Limb (tissue), 2 donors: ENCODE measurements at regions not wholly inside any gene's neighbourhood (a gene's known extent, or its start where the extent isn't known, plus 50 kb on each side); places are given as distances from the start of the nearest gene placed in this dataset.
"Not testable (repeated sequence)": the region's sequence is repeated elsewhere in the genome, so short reads cannot be mapped to it uniquely, and the experiment has no call there.

Source experiments
- DNase-seq, 2 donors: peaks; one replicate each; pipeline ENCODE4 v3.0.0-alpha.2; 2016; ENCODE audit errors: extremely low spot score in 2 of 2

GRCh38 chr16:80915079-80915450, 91.6 kb downstream of the CMC2 start:
- no peak for DNase-seq

- DNase-seq: no peak
These were observed 92.2 kb downstream of the CMC2 start for GRCh38 chr16:80914379-80915078.

- no peak for DNase-seq
These were observed 93.3 kb downstream of the CMC2 start for GRCh38 chr16:80913397-80913796.

GRCh38 chr16:80912651-80913050, 94.0 kb downstream of the CMC2 start:
- no peak for DNase-seq

GRCh38 chr16:80910434-80910833, 96.3 kb downstream of the CMC2 start:
- no peak for DNase-seq

- DNase-seq: no peak
These were observed 97.0 kb downstream of the CMC2 start for GRCh38 chr16:80909720-80910119.

GRCh38 chr16:80906169-80906568, 100.5 kb downstream of the CMC2 start:
- DNase-seq: not testable (repeated sequence)

- no peak for DNase-seq
These were observed 99.2 kb upstream of the CDYL2 start for GRCh38 chr16:80903616-80904015.

- no peak for DNase-seq
These were observed 98.1 kb upstream of the CDYL2 start for GRCh38 chr16:80902306-80903110.

- DNase-seq: no peak
These were observed 96.2 kb upstream of the CDYL2 start for GRCh38 chr16:80900593-80900954.

- DNase-seq: peak; percentile 76
These were observed 95.6 kb upstream of the CDYL2 start for GRCh38 chr16:80899809-80900592.

- no peak for DNase-seq
These were observed 92.4 kb upstream of the CDYL2 start for GRCh38 chr16:80896776-80897175.

GRCh38 chr16:80894091-80894490, 89.7 kb upstream of the CDYL2 start:
- no peak for DNase-seq

- DNase-seq: no peak
These were observed 89.3 kb upstream of the CDYL2 start for GRCh38 chr16:80893686-80894085.

- not testable (repeated sequence) for DNase-seq
These were observed 88.0 kb upstream of the CDYL2 start for GRCh38 chr16:80892395-80892794.

- no peak for DNase-seq
These were observed 85.5 kb upstream of the CDYL2 start for GRCh38 chr16:80889779-80890359.

GRCh38 chr16:80887062-80887461, 82.7 kb upstream of the CDYL2 start:
- no peak for DNase-seq

- no peak for DNase-seq
These were observed 79.4 kb upstream of the CDYL2 start for GRCh38 chr16:80883816-80884215.

GRCh38 chr16:80883159-80883642, 78.8 kb upstream of the CDYL2 start:
- DNase-seq: no peak

GRCh38 chr16:80875616-80876015, 71.2 kb upstream of the CDYL2 start:
- DNase-seq: no peak

- no peak for DNase-seq
These were observed 70.5 kb upstream of the CDYL2 start for GRCh38 chr16:80874925-80875324.
